GM23338 (cell line): ENCODE measurements at regions not wholly inside any gene's neighbourhood (a gene's known extent, or its start where the extent isn't known, plus 50 kb on each side); places are given as distances from the start of the nearest gene placed in this dataset.

Experiments
- CREB1 ChIP-seq: fragments of 250-450 bp; sonication (Bioruptor Pico); IDR thresholded peaks from 2 replicates; pipeline ENCODE4 v1.5.0; 2020; ENCODE audit warnings: low read depth, mild to moderate bottlenecking, moderate library complexity
- EZH2 ChIP-seq: fragments of 200-600 bp; sonication (generic); IDR thresholded peaks from one replicate; pipeline ENCODE4 v1.8.0; 2017; ENCODE audit warnings: antibody characterized with exemption, mild to moderate bottlenecking, low read depth; ENCODE audit not compliant: unreplicated experiment
- EZH2phosphoT487 ChIP-seq: fragments of 200-600 bp; sonication (generic); IDR thresholded peaks from one replicate; pipeline ENCODE4 v1.8.1; 2018; ENCODE audit warnings: antibody characterized with exemption; ENCODE audit not compliant: unreplicated experiment
- JUNB ChIP-seq: IDR thresholded peaks from one replicate; pipeline ENCODE4 v1.6.1; 2016; ENCODE audit warnings: antibody characterized with exemption; ENCODE audit not compliant: unreplicated experiment
- POLR2AphosphoS5 ChIP-seq: IDR thresholded peaks from 2 replicates; pipeline ENCODE4 v1.6.1; 2016; ENCODE audit warnings: antibody characterized with exemption, low read depth
- STAT1 ChIP-seq: IDR thresholded peaks from one replicate; pipeline ENCODE4 v1.6.1; 2016; ENCODE audit warnings: antibody characterized with exemption; ENCODE audit not compliant: unreplicated experiment
- TF ChIP-seq, protein P1 (sequence below), 2 experiments: fragments of 200-600 bp in 1 of 2; sonication (generic) in 1 of 2; conservative IDR thresholded peaks; 2 replicates each; pipeline versions ENCODE4 v1.5.1 to v1.6.1; 2016 to 2017; ENCODE audit warnings: antibody characterized with exemption in 2 of 2, low read depth in 2 of 2, mild to moderate bottlenecking in 2 of 2, moderate library complexity in 1 of 2
- TF ChIP-seq, protein P2 (sequence below): IDR thresholded peaks from one replicate; pipeline ENCODE4 v1.6.1; 2018; ENCODE audit warnings: antibody characterized with exemption; ENCODE audit not compliant: unreplicated experiment
- TF ChIP-seq, protein P3 (sequence below): IDR thresholded peaks from 2 replicates; pipeline ENCODE4 v1.6.1; 2016; ENCODE audit warnings: antibody characterized with exemption
- TF ChIP-seq, protein P4 (sequence below): fragments of 250-450 bp; sonication (Bioruptor Pico); IDR thresholded peaks from 2 replicates; pipeline ENCODE4 v1.5.0; 2020; ENCODE audit warnings: mild to moderate bottlenecking, moderate library complexity

DNA sequence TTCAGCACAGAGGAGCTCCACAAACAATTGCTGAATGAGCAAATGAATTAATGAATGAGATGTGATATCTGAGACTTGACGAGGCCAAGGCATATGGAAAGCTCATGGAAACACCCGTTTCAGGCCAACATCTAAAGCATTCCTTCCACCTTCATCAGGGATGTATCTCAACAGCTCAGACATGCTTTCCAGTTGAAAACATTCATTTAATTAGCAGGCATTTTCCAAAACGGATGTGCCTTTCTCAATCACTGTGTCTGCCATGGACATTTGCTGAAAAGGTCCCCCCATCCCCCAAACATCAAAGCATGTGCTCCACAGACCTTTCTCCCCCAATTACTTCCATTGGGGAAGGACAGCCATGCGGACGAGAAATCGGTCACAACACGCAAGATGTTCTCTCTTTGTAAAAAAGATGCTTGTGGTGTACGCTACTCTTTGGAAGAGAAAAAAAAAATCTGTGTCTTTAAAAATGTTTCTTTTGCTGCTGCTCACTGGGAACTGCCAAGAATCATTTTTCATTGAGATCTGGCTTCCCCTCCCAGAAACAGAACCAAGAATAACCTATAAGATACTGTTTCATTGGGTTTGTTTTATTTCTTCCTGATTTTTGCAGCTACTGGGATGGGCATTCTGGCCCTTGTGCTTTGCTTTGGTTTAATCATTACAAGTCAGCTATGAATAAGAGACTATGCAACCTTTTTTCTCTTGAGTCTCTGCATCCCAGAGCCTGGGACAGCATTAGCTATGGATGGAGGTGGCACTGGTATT lies 528.2 kb downstream of the MED13L start:
- TF ChIP-seq POLR2AphosphoS5 (no peak), EZH2 (no peak), EZH2phosphoT487 (no peak), CREB1 (CRISPR knock-in tag) (no peak), JUNB (no peak), STAT1 (no peak)
- TF ChIP-seq, protein P1, sequence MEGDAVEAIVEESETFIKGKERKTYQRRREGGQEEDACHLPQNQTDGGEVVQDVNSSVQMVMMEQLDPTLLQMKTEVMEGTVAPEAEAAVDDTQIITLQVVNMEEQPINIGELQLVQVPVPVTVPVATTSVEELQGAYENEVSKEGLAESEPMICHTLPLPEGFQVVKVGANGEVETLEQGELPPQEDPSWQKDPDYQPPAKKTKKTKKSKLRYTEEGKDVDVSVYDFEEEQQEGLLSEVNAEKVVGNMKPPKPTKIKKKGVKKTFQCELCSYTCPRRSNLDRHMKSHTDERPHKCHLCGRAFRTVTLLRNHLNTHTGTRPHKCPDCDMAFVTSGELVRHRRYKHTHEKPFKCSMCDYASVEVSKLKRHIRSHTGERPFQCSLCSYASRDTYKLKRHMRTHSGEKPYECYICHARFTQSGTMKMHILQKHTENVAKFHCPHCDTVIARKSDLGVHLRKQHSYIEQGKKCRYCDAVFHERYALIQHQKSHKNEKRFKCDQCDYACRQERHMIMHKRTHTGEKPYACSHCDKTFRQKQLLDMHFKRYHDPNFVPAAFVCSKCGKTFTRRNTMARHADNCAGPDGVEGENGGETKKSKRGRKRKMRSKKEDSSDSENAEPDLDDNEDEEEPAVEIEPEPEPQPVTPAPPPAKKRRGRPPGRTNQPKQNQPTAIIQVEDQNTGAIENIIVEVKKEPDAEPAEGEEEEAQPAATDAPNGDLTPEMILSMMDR (conservative IDR thresholded peaks at IDR 0.05; ENCODE audit: low read depth in 2 of 2) = no peak
- TF ChIP-seq, protein P2, sequence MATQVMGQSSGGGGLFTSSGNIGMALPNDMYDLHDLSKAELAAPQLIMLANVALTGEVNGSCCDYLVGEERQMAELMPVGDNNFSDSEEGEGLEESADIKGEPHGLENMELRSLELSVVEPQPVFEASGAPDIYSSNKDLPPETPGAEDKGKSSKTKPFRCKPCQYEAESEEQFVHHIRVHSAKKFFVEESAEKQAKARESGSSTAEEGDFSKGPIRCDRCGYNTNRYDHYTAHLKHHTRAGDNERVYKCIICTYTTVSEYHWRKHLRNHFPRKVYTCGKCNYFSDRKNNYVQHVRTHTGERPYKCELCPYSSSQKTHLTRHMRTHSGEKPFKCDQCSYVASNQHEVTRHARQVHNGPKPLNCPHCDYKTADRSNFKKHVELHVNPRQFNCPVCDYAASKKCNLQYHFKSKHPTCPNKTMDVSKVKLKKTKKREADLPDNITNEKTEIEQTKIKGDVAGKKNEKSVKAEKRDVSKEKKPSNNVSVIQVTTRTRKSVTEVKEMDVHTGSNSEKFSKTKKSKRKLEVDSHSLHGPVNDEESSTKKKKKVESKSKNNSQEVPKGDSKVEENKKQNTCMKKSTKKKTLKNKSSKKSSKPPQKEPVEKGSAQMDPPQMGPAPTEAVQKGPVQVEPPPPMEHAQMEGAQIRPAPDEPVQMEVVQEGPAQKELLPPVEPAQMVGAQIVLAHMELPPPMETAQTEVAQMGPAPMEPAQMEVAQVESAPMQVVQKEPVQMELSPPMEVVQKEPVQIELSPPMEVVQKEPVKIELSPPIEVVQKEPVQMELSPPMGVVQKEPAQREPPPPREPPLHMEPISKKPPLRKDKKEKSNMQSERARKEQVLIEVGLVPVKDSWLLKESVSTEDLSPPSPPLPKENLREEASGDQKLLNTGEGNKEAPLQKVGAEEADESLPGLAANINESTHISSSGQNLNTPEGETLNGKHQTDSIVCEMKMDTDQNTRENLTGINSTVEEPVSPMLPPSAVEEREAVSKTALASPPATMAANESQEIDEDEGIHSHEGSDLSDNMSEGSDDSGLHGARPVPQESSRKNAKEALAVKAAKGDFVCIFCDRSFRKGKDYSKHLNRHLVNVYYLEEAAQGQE = no peak
- TF ChIP-seq, protein P3, sequence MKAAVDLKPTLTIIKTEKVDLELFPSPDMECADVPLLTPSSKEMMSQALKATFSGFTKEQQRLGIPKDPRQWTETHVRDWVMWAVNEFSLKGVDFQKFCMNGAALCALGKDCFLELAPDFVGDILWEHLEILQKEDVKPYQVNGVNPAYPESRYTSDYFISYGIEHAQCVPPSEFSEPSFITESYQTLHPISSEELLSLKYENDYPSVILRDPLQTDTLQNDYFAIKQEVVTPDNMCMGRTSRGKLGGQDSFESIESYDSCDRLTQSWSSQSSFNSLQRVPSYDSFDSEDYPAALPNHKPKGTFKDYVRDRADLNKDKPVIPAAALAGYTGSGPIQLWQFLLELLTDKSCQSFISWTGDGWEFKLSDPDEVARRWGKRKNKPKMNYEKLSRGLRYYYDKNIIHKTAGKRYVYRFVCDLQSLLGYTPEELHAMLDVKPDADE = no peak
- TF ChIP-seq, protein P4, sequence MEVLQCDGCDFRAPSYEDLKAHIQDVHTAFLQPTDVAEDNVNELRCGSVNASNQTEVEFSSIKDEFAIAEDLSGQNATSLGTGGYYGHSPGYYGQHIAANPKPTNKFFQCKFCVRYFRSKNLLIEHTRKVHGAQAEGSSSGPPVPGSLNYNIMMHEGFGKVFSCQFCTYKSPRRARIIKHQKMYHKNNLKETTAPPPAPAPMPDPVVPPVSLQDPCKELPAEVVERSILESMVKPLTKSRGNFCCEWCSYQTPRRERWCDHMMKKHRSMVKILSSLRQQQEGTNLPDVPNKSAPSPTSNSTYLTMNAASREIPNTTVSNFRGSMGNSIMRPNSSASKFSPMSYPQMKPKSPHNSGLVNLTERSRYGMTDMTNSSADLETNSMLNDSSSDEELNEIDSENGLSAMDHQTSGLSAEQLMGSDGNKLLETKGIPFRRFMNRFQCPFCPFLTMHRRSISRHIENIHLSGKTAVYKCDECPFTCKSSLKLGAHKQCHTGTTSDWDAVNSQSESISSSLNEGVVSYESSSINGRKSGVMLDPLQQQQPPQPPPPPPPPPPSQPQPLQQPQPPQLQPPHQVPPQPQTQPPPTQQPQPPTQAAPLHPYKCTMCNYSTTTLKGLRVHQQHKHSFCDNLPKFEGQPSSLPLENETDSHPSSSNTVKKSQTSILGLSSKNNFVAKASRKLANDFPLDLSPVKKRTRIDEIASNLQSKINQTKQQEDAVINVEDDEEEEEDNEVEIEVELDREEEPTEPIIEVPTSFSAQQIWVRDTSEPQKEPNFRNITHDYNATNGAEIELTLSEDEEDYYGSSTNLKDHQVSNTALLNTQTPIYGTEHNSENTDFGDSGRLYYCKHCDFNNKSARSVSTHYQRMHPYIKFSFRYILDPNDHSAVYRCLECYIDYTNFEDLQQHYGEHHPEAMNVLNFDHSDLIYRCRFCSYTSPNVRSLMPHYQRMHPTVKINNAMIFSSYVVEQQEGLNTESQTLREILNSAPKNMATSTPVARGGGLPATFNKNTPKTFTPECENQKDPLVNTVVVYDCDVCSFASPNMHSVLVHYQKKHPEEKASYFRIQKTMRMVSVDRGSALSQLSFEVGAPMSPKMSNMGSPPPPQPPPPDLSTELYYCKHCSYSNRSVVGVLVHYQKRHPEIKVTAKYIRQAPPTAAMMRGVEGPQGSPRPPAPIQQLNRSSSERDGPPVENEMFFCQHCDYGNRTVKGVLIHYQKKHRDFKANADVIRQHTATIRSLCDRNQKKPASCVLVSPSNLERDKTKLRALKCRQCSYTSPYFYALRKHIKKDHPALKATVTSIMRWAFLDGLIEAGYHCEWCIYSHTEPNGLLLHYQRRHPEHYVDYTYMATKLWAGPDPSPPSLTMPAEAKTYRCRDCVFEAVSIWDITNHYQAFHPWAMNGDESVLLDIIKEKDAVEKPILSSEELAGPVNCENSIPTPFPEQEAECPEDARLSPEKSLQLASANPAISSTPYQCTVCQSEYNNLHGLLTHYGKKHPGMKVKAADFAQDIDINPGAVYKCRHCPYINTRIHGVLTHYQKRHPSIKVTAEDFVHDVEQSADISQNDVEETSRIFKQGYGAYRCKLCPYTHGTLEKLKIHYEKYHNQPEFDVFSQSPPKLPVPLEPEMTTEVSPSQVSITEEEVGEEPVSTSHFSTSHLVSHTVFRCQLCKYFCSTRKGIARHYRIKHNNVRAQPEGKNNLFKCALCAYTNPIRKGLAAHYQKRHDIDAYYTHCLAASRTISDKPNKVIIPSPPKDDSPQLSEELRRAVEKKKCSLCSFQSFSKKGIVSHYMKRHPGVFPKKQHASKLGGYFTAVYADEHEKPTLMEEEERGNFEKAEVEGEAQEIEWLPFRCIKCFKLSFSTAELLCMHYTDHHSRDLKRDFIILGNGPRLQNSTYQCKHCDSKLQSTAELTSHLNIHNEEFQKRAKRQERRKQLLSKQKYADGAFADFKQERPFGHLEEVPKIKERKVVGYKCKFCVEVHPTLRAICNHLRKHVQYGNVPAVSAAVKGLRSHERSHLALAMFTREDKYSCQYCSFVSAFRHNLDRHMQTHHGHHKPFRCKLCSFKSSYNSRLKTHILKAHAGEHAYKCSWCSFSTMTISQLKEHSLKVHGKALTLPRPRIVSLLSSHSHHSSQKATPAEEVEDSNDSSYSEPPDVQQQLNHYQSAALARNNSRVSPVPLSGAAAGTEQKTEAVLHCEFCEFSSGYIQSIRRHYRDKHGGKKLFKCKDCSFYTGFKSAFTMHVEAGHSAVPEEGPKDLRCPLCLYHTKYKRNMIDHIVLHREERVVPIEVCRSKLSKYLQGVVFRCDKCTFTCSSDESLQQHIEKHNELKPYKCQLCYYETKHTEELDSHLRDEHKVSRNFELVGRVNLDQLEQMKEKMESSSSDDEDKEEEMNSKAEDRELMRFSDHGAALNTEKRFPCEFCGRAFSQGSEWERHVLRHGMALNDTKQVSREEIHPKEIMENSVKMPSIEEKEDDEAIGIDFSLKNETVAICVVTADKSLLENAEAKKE (CRISPR knock-in tag) = no peak
